Heart right ventricle (tissue), 16 donors: ENCODE measurements at regions not wholly inside any gene's neighbourhood (a gene's known extent, or its start where the extent isn't known, plus 50 kb on each side); places are given as distances from the start of the nearest gene placed in this dataset.

Experiments
- ATAC-seq, 8 donors: fragments of 200-7000 bp; cut with Tn5 transposase; one replicate each; pipeline ENCODE4 v1.9.1; 2020; ENCODE audit warnings: mild to moderate bottlenecking in 8 of 8, moderate library complexity in 8 of 8, moderate number of reproducible peaks in 1 of 8
- DNase-seq, 2 donors: peaks; one replicate each; pipeline ENCODE4 v3.0.0-alpha.2; 2020
- H3K27ac ChIP-seq, 10 donors: fragments of 200-600 bp; sonication (generic) in 2 of 10; one replicate each; pipeline versions ENCODE4 v1.5.0 to v1.8.0; 2020 to 2022; ENCODE audit warnings: mild to moderate bottlenecking in 3 of 10
- H3K27me3 ChIP-seq, 7 donors: fragments of 200-600 bp; one replicate each; pipeline ENCODE4 v1.8.0; 2021 to 2022; ENCODE audit warnings: mild to moderate bottlenecking in 2 of 7
- H3K36me3 ChIP-seq, 9 donors: fragments of 200-600 bp; sonication (generic) in 1 of 9; one replicate each; pipeline versions ENCODE4 v1.5.0 to v1.8.0; 2020 to 2022; ENCODE audit warnings: mild to moderate bottlenecking in 2 of 9
- H3K4me1 ChIP-seq, 9 donors: fragments of 200-600 bp; sonication (generic) in 1 of 9; one replicate each; pipeline versions ENCODE4 v1.5.0 to v1.8.0; 2020 to 2022; ENCODE audit warnings: mild to moderate bottlenecking in 4 of 9
- H3K4me3 ChIP-seq, 10 donors: fragments of 200-600 bp; sonication (generic) in 2 of 10; one replicate each; pipeline versions ENCODE4 v1.5.0 to v1.8.0; 2020 to 2022; ENCODE audit warnings: mild to moderate bottlenecking in 7 of 10, moderate library complexity in 2 of 10
- H3K9me3 ChIP-seq, 11 donors: fragments of 200-600 bp in 10 of 11; sonication (generic) in 2 of 11; one replicate each; pipeline versions ENCODE4 v1.5.0 to v1.8.0; 2013 to 2022; ENCODE audit warnings: mild to moderate bottlenecking in 2 of 11, control low read depth in 1 of 11, moderate library complexity in 1 of 11
- WGBS, 2 donors: extraction: QIAGEN DNeasy Blood & Tissue Kit; methylation state at CpG; one replicate each; pipeline ENCODE4 v1.1.7; 2013; ENCODE audit warnings: inconsistent platforms in 1 of 2; 5-methylcytosine and 5-hydroxymethylcytosine counted together
- intact Hi-C, 10 donors: fragments of 100-400 bp; cut with DNase I; formaldehyde crosslinking; loops; one replicate each; pipeline versions ENCODE4 v1.11.1 to v1.14.2; 2022
- TF ChIP-seq, protein P1 (sequence below), 9 donors: fragments of 200-600 bp; sonication (generic) in 2 of 9; IDR thresholded peaks; one replicate each; pipeline versions ENCODE4 v1.5.0 to v1.8.0; 2021 to 2022; ENCODE audit warnings: antibody characterized with exemption in 9 of 9, mild to moderate bottlenecking in 5 of 9, moderate library complexity in 1 of 9
- donor health status: Arrhythmogenic right ventricular cardiomyopathy.
- donor health status: ischemic (EF 13 %, LVEDD 7.1; RV severe dilation, severe dysfunction).
- donor health status: healthy with polysubstance abuse.
- donor health status: DM: no; HTN: yes; CAD: no.
- donor health status: DM: no; HTN: no; CAD: no.
- donor health status: ischemic (EF 25% LVEDD 6.9; RV normal size, moderate dysfunction).
- donor health status: ischemic (EF 25% LVEDD 5.7; RV mildly dilated, moderate dysfunction).
- donor health status: healthy.
- donor health status: DM: yes; HTN: yes; CAD: no.
- donor health status: Ischemic cardiomyopathy.
- donor health status: ischemic (EF 35%, LVEDD 5.7; RV mildly dilated, moderate dysfunction).
- donor health status: nonischemic (EF 11% LVEDD 7.7; RV severe dilation, severe dysfunction).
- donor health status: DM: yes; HTN: yes; CAD: no.
- donor health status: PGD.
- donor health status: ischemic (EF 29% LVEDD 5.4; RV normal size, mild dysfunction).
- donor health status: nonischemic (EF 23%, LVEDD 6.1; RV moderate dilation, normal function).

DNA sequence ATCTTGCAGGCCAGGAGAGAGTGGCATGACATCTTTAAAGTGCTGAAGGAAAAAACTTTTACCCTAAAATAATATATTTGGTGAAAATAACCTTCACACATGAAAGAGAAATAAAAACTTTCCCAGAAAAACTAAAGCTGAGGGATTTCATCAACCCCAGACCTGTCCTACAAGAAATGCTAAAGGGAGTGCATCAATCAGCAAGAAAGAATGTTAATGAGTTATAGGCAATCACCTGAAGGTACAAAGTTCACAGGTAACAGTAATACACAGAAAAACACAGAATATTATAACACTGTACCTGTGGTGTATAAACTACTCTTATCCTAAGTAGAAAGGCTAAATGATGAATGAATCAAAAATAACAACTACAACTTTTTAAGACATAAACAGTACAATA, 249.2 kb upstream of the PKN2 start:
- Histone ChIP-seq H3K4me1 (no peaks in the 10 kb centered on the region), H3K27ac (no peak overlapping the region), H3K4me3 (no peak overlapping the region), H3K27me3 (no peaks in the 10 kb centered on the region), H3K36me3 (no peaks in the 10 kb centered on the region), H3K9me3 (peaks cover 0 to 73% (median 17%) of the 10 kb centered on the region in 11 donors)
- intact Hi-C loops = no loop called here
- TF ChIP-seq, protein P1, sequence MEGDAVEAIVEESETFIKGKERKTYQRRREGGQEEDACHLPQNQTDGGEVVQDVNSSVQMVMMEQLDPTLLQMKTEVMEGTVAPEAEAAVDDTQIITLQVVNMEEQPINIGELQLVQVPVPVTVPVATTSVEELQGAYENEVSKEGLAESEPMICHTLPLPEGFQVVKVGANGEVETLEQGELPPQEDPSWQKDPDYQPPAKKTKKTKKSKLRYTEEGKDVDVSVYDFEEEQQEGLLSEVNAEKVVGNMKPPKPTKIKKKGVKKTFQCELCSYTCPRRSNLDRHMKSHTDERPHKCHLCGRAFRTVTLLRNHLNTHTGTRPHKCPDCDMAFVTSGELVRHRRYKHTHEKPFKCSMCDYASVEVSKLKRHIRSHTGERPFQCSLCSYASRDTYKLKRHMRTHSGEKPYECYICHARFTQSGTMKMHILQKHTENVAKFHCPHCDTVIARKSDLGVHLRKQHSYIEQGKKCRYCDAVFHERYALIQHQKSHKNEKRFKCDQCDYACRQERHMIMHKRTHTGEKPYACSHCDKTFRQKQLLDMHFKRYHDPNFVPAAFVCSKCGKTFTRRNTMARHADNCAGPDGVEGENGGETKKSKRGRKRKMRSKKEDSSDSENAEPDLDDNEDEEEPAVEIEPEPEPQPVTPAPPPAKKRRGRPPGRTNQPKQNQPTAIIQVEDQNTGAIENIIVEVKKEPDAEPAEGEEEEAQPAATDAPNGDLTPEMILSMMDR (IDR thresholded peaks at IDR 0.05) = no peak
- DNase-seq = no peak
- no peak for ATAC-seq

DNA sequence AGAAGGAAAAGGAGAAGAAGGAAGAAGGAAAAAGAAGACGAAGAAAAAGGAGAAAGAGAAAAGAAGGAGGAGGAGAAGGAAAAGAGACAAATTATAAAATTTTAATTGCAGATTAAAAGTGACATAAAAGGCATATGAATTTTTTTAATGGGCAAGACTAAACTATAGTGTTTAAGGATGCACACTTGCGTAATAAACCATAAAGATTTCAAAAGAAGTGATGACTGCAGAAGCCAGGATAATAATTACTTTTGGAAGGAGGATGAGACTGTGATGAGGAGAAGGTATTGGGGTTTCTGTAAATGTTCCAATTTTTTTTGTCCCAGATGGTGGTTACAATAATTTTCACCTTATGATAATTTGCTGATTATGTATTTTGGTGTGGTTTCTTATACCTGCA, 243.1 kb upstream of the PKN2 start:
- Histone ChIP-seq H3K4me1 (no peaks in the 10 kb centered on the region), H3K9me3 (peaks cover 0 to 45% (median 11%) of the 10 kb centered on the region in 11 donors), H3K27me3 (no peaks in the 10 kb centered on the region), H3K4me3 (no peak overlapping the region), H3K27ac (no peak overlapping the region), H3K36me3 (no peaks in the 10 kb centered on the region)
- TF ChIP-seq, protein P1 (IDR thresholded peaks at IDR 0.05) = no peak
- ATAC-seq (no peak), DNase-seq (no peak)
- intact Hi-C loops = no loop called here
- 82 to 88% methylated on average over 2 of the region's 2 CpGs for WGBS, 2 donors

GRCh38 chr1:88451856-88452255, 232.2 kb upstream of the PKN2 start:
- no peaks in the 10 kb centered on the region for H3K27me3 ChIP-seq
- intact Hi-C loops = no loop called here
- ATAC-seq (no peak), DNase-seq (no peak)
- H3K9me3 ChIP-seq = peaks cover 0 to 21% (median 6%) of the 10 kb centered on the region in 11 donors
- H3K36me3 ChIP-seq = no peaks in the 10 kb centered on the region
- no peak overlapping the region for H3K27ac ChIP-seq
- TF ChIP-seq, protein P1 (IDR thresholded peaks at IDR 0.05) = no peak
- H3K4me3 ChIP-seq = no peak overlapping the region
- no peaks in the 10 kb centered on the region for H3K4me1 ChIP-seq

GRCh38 chr1:88453295-88453694, 230.8 kb upstream of the PKN2 start:
- DNase-seq = no peak
- no peak for ATAC-seq
- H3K9me3 ChIP-seq = peaks cover 0 to 20% (median 6%) of the 10 kb centered on the region in 11 donors
- WGBS, 2 donors = 80 to 90% methylated on average over 7 of the region's 7 CpGs
- H3K27ac ChIP-seq = no peak overlapping the region
- H3K36me3 ChIP-seq = no peaks in the 10 kb centered on the region
- no peak overlapping the region for H3K4me3 ChIP-seq
- H3K27me3 ChIP-seq = no peaks in the 10 kb centered on the region
- TF ChIP-seq, protein P1 (IDR thresholded peaks at IDR 0.05) = no peak
- H3K4me1 ChIP-seq = no peaks in the 10 kb centered on the region
- intact Hi-C loops = no loop called here

GRCh38 chr1:88454781-88455180, 229.3 kb upstream of the PKN2 start:
- WGBS, 2 donors = 78 to 88% methylated on average over 4 of the region's 4 CpGs
- ATAC-seq (no peak), DNase-seq (no peak)
- TF ChIP-seq, protein P1 (IDR thresholded peaks at IDR 0.05) = no peak
- Histone ChIP-seq H3K9me3 (peaks cover 0 to 5% (median 0%) of the 10 kb centered on the region in 11 donors), H3K4me1 (no peaks in the 10 kb centered on the region), H3K4me3 (no peak overlapping the region), H3K36me3 (no peaks in the 10 kb centered on the region), H3K27me3 (peaks cover 0 to 2% (median 0%) of the 10 kb centered on the region in 7 donors), H3K27ac (no peak overlapping the region)
- intact Hi-C loops = no loop called here
